COLO668 (cell line): ENCODE measurements at regions not wholly inside any gene's neighbourhood (a gene's known extent, or its start where the extent isn't known, plus 50 kb on each side); places are given as distances from the start of the nearest gene placed in this dataset.
"Not testable (repeated sequence)": the region's sequence is repeated elsewhere in the genome, so short reads cannot be mapped to it uniquely, and the experiment has no call there.

Experiments used
- DNase-seq: peaks from one replicate; lab custom pipeline; 2025; ENCODE audit not compliant: unreplicated experiment; lab: John Stamatoyannopoulos, UW

DNA sequence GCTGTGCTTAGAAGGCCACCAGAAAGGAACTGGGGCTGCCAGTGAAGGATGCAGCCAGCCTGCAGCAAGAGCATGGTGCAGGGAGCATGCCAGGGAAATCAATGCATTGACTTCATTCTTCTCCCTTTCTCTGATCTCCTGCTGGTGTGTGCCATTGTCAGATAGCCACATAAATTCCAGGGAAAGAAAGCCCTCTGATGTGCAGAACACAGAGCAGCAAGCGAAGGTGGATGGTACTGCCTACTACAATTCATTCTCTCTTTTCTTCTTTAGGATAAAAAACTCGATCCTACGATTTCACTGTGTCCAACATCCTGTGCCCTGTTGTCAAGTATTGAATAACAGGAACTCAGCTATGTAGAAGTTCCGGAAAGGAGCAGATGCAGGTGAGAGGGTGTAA lies 446.7 kb upstream of the TMEM132C start:
- DNase-seq: no peak

DNA sequence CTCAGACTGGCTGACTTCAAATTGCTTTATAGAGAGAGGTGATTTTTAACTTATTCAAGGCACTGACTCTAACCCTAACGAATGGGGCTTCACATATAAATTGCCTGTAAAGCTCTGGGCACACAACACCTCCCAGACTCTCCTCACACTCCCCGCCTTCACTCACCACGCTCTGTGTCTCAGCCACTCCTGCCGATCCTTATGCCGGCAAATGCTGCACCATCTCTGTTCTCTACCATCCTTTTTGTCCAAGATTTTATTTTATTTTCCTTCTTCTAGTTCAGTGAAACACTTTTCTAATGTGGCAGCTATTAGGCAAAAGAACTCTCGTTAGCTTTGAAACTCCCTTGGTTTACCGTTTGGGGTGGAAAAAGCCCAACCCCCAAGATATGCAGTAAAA lies 446.1 kb upstream of the TMEM132C start:
- no peak for DNase-seq

DNA sequence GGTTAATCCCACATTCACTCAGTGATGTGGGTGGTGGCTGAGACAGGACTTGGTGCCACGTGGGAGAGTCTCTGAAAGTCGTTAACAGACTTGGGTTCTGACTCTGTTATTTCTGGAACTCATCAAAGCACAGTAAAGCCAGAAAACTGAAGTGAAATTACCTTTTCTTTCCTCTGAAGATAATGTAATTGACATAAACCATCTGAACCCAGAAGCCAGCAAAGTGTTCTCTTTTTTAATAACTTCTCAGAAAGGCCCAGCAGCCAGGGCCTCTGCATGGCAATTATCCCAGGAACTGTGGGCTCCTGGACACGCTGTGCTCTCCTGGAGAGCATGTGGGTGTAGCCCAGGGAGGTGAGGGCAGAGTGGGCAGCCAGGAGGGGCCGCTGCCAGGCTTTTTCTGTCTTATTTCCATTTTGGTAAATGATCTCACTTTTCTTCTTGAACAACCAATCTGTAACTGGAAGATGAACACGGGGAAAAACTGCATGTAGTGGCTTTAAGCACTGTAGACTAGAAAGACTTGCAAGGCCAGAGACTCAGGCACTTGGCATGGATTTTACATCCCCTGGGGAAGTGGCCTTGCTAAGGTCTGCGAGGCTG lies 444.1 kb upstream of the TMEM132C start:
- no peak for DNase-seq

DNA sequence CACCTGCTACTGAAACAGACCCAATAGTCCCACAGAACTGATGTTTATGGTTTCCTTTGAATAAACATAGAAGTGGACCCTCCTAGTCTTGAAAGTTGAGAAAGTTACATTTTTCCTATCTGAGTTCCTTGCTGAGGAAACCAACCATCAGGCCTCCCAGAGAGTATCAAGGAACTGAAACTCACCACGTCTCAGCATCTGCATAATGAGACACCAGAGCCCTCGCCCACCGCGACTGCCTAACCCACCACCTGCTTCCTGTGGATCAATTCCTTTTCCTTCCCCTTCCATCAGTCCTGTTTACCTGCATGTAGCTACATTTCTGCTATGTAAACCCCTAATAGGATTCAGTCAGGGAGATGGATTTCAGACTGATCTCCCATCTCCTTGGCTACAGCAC lies 443.2 kb upstream of the TMEM132C start:
- no peak for DNase-seq

DNA sequence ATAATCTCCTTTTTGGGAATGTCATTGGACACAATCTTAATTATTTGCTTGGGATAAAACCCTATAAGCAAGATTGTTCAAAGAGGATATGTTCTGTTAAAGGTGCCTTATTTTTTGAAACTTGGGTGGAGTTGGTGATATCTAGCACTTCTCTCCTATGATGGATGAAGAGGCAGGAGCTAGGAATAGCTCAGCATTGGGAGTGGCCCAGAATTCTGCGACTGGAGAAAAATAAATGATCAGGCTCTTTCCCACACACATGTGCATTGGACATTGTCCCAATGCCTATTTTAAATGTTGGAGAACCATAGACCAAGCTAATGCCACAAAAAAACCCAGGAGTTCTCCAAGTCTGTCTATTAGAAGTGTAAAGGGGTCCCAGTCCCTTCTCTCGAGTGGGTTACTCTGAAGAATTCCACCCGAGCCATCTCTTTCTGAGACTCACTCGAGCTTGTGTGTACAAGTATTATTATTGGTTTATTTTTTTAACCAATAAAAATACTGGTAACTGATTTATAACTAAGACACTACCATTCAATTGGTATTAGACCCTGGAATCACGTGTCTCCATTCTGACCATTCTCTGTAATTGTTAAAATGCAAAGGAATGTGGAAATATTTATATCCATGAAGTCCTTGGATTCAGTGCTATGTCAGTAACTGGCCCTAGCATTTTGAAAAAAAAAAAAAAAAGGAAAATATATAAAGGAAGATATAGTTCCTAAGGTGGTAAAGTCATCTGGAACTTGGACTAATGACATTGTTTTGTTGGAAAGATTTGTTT lies 437.5 kb upstream of the TMEM132C start:
- DNase-seq: no peak

DNA sequence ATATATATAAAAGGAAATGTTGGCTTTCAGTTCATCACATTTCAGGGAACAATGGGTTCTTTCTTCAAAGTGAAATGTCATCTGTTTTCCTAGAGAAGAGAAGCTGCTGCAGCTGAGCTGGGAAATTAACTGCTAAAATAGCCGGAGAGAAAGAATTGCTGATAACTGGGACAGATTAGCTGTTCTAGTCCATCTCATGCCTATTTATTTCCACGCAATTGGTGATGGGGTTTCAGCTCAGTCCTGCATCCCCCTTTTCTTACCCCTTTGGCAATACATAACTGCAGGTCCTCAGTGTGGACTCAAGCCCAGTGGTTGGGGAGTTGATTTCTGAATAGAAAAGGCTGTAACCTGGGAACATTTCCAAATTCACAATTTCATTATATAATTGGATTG lies 436.9 kb upstream of the TMEM132C start:
- DNase-seq: no peak

DNA sequence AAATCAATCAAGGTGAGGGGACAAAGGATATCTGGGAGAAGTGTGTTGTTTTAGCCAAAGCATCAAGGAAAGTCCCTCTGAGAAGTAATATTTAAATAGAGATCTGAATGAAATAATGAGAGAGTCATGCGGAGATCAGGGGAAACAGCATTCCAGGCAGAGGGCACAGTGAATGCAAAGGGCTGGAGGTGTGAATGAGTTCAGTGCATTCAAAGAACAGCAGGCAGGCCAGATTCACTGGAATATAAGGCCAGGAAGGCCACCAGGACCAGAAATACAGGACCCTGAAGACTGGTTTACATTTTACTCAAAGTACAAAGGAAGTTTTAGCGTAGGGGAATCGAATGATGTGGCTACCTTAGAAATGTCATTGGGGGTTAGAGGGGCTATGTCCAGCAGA lies 436.2 kb upstream of the TMEM132C start:
- no peak for DNase-seq

DNA sequence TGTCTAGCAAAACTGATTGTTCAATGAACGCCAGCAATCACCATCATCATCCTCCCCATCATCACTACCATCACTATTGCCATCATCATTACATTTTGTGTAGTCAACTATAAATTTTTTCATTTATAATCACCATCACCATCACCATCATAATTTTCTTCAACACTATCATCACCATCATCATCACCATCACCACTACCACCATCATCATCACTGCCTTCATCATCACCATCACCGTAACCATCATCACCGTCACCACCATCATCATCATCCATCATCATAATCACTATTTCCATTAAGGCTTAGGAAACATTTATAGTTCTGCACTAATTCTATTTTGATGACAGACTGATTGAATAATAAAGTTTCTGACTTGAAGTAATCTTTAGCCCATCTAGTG lies 434.8 kb upstream of the TMEM132C start:
- DNase-seq: no peak

DNA sequence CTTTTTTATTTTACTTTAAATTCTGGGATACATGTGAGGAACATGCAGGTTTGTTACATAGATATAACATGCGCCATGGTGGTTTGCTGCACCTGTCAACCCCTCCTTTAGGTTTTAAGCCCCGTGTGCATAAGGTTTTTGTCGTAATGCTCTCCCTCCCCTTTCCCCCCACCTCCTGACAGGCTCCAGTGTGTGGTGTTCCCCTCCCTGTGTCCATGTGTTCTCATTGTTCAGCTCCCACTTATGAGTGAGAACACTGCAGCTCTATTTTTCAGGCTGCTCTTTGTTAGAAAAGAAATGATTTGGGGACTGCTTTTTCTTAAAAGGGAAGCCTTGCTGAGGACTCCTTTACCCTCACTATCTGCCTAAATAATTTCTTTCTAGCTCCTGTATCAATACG lies 430.2 kb upstream of the TMEM132C start:
- not testable (repeated sequence) for DNase-seq

DNA sequence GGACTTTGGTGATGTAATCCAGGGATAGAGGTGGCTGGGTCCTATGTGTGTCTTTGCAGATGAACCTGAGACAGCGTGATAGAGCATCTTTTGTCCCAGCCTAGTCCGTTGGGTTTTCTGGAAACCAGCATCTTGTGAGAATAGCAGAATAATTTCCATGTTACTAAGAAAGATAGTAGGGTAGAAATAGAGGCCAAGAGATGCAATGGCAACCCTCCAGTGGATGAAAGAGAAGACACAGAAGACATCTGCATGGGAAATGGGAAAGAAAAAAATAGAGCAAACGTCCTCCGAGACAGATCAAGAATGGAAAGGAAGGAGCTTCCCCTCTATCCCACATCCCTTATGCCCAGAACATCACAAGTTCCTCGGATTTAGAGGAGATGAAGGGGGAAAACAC lies 409.3 kb upstream of the TMEM132C start:
- DNase-seq: no peak

DNA sequence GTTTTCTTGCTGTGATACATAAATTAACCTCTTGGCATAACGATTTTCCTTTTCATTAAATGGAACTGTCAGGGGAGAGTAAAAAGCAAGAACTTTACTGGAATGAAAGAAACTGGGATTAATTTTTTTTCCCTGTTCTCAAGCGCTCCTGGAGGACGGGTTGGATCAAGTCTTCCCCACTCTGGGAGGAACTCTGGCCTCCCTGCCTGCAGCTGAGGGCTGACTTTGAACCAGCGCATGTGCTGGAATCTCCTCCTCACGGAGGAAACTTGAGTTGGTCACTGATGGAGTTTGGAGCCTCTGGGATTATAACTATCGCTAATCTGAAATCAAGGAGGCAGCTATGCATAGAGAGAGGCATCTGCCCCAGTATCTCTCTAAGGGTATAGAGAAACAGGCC lies 406.4 kb upstream of the TMEM132C start:
- no peak for DNase-seq

DNA sequence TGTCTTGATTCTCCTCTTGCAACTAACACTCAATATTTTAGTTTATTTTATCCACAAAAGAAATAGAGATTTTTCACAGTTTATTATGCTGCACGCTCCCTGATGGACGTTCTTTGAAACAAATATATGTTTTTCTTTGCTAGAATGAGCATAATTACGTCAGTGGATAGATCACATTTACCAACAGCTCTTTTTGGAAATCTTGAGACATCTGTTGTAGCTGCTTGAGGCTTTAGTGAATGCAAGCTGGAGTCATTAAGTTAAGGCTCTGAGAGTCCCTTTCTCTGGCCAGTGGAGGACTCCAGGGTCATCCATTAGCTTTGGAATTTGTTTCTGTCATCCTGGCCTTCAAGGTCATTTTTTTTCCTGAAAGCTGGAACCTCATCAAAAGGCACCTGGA lies 405.6 kb upstream of the TMEM132C start:
- DNase-seq: no peak

DNA sequence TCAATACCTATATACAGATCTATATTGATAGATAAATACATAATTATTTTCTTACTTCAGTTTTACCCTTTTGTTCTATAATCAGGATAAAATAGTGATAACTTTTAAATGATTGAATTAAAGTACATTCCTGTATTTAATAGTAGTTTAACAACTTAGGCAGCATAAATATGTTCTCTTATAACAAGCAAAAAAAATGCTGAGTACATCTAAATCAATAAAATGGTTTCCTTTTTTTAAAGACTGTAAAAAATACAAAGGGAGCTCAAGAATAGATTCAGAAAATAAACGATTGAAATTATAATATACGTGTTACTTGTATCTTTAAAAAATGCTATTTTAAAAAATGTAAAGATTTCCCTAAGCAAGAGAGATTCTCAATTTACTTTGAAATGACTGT lies 393.7 kb upstream of the TMEM132C start:
- DNase-seq: no peak

DNA sequence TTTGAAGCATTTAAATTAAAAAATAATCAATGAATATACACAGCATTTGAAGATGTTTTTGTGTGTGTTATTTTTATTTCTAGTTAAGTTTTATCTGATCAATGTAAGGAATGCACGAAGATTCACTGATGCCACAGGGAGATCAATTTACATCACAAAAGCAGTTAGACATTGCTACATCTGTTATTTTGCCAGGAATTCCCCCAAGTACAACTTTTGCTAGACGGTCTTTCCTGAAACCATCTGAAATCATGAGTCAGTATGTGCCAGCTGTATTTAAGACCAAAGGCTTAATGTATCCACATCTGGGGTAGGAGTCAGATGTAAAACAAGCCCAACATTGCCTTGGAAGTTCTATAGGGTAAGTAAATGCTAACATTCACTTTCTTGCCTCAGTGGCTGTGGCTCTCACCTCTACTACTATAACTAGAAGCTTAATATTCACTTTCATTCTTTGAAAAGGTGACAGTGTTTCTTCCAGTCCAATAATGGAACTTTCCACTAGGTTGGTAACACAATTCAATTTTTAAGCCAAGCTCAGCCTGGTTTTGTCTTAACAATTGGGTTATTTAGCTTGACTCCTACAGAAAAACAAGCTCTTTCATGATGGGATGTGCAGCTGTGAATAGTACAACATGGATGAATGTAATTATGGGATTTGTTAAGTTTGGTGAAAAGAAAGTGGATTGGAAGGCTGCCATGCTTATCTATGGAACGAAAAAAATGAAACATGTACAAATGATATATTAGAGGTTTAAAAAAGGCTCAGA lies 385.4 kb upstream of the TMEM132C start:
- DNase-seq: no peak

DNA sequence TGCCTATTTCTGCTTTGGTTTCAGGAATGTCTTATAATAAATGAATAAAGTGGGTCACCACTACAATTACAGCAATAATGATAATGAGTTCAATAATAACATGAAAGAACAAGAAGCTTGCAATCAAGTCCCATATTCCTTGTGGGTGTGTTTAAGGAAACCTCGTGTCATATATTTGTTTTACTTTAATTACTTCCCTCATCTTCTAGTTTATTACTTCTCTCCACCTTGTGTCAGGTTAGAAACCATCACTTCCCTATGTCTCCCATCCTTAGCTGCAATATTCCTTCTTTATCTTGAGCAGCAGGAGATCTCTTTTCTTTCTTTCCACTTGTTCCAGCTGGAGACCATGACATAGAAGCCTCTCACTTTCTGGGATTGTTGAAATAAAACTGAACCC lies 384.0 kb upstream of the TMEM132C start:
- no peak for DNase-seq

DNA sequence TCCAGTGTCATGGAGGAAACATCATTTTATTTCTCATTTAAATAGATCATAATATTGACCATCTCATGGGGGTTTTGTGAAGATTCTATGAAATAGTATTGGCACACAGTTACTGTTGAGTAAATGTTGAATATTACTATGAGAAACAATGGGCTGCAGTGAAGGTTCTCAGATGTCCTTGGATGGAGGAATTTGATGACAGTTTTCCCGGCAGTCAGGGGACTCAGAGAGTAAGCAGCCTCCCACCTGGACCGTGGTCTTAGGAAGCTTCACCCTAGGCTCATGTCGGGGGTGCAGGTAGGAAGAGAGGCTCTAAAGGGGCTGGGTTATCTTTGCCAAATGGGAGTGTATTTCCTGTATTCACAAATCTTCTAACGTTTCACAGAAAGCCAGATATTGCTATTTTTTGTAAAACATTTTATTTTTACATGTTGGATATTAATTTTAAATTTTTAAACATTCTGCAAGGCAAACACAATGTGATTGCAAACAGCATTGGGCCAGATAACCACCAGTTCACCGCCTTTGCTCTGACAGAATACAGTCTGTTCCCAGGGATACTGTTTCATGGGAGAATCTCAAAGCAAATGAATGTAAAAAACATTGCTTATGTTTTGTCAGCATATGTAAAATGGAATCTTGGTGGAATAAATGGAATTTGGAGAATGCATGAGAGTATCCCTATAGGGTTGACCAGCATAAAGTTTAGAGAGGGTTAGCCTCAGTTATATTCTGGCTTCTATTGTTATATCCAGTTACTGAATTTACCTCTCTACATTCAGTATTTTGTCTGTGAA lies 380.8 kb upstream of the TMEM132C start:
- DNase-seq: no peak

DNA sequence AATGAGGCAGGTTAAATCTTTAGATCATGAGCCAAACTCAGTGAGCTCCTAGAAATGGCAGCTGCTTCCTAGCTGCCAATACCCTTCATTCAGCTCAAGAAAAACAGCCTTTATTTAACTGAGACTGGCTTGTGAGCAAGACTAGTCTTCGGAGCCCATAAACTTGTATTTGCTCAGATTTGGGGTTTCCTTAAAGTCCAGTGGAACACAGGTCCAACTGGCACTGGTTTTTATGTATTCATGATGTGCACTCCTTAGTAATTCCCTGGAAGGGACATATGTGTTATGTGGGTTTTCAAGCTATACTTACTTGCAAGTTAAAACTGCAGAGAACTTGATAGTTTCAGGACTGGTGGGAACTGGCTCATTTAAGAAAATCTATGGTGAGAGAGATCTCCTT lies 380.1 kb upstream of the TMEM132C start:
- DNase-seq: no peak

DNA sequence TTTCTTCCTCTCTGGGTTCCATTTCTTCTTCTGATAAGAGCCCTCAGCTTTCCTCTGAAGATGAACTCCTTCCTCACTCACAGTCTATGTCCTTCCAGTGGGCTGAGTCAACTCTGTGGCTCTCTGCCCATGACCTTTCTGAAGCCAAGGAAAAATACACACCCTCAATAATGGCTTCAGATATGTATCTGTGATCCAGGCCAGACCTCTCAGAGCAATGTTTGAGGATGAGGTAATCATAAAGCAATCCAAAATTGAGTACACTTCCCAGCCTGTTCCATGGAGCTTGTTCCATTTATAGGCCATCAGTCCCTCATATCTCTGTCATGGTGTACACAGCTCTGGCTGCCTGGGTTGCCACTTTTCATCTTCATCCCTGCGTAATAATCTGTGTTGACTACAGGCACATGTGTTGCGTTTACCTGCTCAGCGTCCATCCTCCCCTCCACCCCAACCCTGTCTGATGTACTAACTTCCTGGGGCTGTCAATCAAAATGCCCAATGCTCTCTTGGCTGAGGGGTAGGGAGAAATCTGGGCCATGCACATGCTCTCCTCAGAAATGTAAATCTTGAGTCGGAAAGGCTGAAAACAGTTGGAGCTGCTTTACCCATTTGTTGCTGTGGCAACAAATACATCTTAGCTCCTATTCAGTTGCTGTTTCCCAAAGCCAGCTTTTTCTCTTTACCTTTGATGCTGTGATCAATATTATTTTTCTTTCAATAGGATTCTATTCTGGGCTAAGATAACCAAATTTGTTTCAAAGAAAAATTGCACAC lies 377.8 kb upstream of the TMEM132C start:
- no peak for DNase-seq

DNA sequence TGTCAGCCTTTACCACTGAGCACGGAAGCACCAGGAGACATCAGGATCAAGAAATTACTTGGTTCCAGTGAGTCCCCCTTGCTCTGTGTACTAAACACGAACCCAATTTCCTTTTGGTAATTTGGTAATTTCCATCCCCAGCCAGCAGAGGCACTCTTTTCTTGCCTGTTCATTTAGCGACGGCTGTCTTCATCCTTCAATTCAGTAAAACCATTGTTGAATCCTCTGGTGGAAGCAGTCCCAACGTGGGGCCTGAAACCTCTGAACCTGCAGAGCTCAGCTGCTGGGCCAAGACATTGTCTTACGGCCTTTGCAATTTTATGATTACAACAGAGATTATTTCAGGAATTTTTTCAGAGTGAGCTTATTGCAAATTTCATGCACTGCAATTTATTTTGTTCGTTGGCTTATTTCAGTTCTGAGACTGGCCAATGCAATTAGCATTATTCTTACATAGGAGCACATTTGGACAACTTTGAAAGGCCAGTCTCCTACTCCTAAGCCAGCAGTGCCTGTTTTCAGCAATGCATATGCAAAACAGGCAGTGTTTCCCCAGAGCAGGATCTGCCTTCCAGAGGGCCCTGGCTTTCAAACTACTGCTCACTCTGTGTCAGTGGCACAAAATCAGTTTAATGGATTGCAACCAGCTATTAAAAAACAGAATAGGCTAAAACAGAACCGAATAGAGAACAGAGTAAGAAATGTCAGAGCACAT lies 372.9 kb upstream of the TMEM132C start:
- no peak for DNase-seq

DNA sequence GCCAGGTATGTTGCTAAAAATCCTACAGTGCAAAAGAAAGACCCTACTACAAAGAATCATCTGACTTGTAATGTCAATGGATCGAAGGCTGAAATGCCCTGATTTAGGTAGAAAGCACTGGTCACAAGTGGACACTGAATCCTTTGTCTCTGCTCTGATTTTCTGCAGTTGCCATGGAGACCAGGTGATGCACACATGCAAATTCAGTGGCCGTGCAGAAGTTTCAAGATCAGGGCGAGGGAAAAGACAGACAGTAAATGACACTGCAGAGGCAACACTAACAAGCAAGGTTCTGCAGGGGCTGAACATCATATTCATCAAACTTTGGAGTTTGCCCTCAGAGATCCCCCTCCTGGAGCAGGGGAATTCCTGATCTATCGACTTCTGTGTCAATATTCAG lies 370.3 kb upstream of the TMEM132C start:
- DNase-seq: no peak
